ENCODE measurements at regions not wholly inside any gene's neighbourhood (a gene's known extent, or its start where the extent isn't known, plus 50 kb on each side); places are given as distances from the start of the nearest gene placed in this dataset.

GRCh38 chr20:58039274-58040092 is 189.0 kb downstream of the ANKRD60 start:
- TF ChIP-seq CTCF (optimal IDR thresholded peaks at IDR 0.05 in 1 of 3, IDR thresholded peaks at IDR 0.05 in 1 of 3, conservative IDR thresholded peaks at IDR 0.05 in 1 of 3; ENCODE audit: extremely low read depth in 1 of 3, insufficient read depth in 2 of 3, low read length in 3 of 3) (no peak), EZH2 (IDR thresholded peaks at IDR 0.05; ENCODE audit: low read length) (no peak)
- Histone ChIP-seq H3K4me3 (ENCODE audit: control insufficient read depth in 2 of 3, extremely low read depth in 1 of 3, insufficient read depth in 2 of 3, low read depth in 1 of 3, low read length in 3 of 3) (no peak overlapping the region), H3K27ac (ENCODE audit: control insufficient read depth, insufficient read depth, low read length) (no peak overlapping the region), H3K79me2 (ENCODE audit: control insufficient read depth, insufficient read depth, low read length) (no peaks in the 10 kb centered on the region), H4K20me1 (ENCODE audit: control insufficient read depth, extremely low read depth, insufficient read depth, low read length) (no peaks in the 10 kb centered on the region), H3K9ac (ENCODE audit: control insufficient read depth, extremely low read depth, insufficient read depth, low read length) (no peak overlapping the region), H3K27me3 (ENCODE audit: control insufficient read depth, extremely low read depth, insufficient read depth, low read length) (peaks cover 38% of the 10 kb centered on the region), H3K4me1 (ENCODE audit: control insufficient read depth, extremely low read depth, insufficient read depth, low read length) (no peaks in the 10 kb centered on the region), H2AFZ (ENCODE audit: control insufficient read depth, low read length) (no peak overlapping the region), H3K9me3 (ENCODE audit: control insufficient read depth, low read depth, low read length) (no peaks in the 10 kb centered on the region), H3K4me2 (ENCODE audit: control insufficient read depth, extremely low read depth, insufficient read depth, low read depth, low read length) (no peak overlapping the region), H3K36me3 (ENCODE audit: control insufficient read depth in 2 of 2, extremely low read depth in 1 of 2, insufficient read depth in 2 of 2, low read length in 2 of 2) (no peaks in the 10 kb centered on the region), H3K9me1 (ENCODE audit: control insufficient read depth, extremely low read depth, insufficient read depth, low read length) (no peaks in the 10 kb centered on the region)
- DNase-seq (ENCODE audit: low read depth, low spot score) (no peak), FAIRE-seq (no peak)
- dilution Hi-C loops (cut with MboI; ENCODE audit: extremely low pct_ligation_motif_present, low sequenced_read_pairs), result no loop called here

- Histone ChIP-seq H3K9ac (ENCODE audit: control insufficient read depth, extremely low read depth, insufficient read depth, low read length) (no peak overlapping the region), H3K36me3 (ENCODE audit: control insufficient read depth in 2 of 2, extremely low read depth in 1 of 2, insufficient read depth in 2 of 2, low read length in 2 of 2) (no peaks in the 10 kb centered on the region), H3K4me1 (ENCODE audit: control insufficient read depth, extremely low read depth, insufficient read depth, low read length) (no peaks in the 10 kb centered on the region), H3K9me1 (ENCODE audit: control insufficient read depth, extremely low read depth, insufficient read depth, low read length) (no peaks in the 10 kb centered on the region), H3K9me3 (ENCODE audit: control insufficient read depth, low read depth, low read length) (no peaks in the 10 kb centered on the region), H4K20me1 (ENCODE audit: control insufficient read depth, extremely low read depth, insufficient read depth, low read length) (no peaks in the 10 kb centered on the region), H3K27me3 (ENCODE audit: control insufficient read depth, extremely low read depth, insufficient read depth, low read length) (peaks cover 30% of the 10 kb centered on the region), H3K4me3 (ENCODE audit: control insufficient read depth in 2 of 3, extremely low read depth in 1 of 3, insufficient read depth in 2 of 3, low read depth in 1 of 3, low read length in 3 of 3) (no peak overlapping the region), H2AFZ (ENCODE audit: control insufficient read depth, low read length) (no peak overlapping the region), H3K4me2 (ENCODE audit: control insufficient read depth, extremely low read depth, insufficient read depth, low read depth, low read length) (no peak overlapping the region), H3K27ac (ENCODE audit: control insufficient read depth, insufficient read depth, low read length) (no peak overlapping the region), H3K79me2 (ENCODE audit: control insufficient read depth, insufficient read depth, low read length) (no peaks in the 10 kb centered on the region)
- dilution Hi-C loops (cut with MboI; ENCODE audit: extremely low pct_ligation_motif_present, low sequenced_read_pairs), result no loop called here
- FAIRE-seq, result no peak
- no peak for DNase-seq (ENCODE audit: low read depth, low spot score)
- TF ChIP-seq EZH2 (IDR thresholded peaks at IDR 0.05; ENCODE audit: low read length) (no peak), CTCF (optimal IDR thresholded peaks at IDR 0.05 in 1 of 3, IDR thresholded peaks at IDR 0.05 in 1 of 3, conservative IDR thresholded peaks at IDR 0.05 in 1 of 3; ENCODE audit: extremely low read depth in 1 of 3, insufficient read depth in 2 of 3, low read length in 3 of 3) (no peak)
Measured at GRCh38 chr20:58038123-58038654, 190.3 kb downstream of the ANKRD60 start.
